ENCODE measurements at regions not wholly inside any gene's neighbourhood (a gene's known extent, or its start where the extent isn't known, plus 50 kb on each side); places are given as distances from the start of the nearest gene placed in this dataset.
A peak's percentile ranks its signal among the peaks of the same experiment; 100 is the strongest.

DNA sequence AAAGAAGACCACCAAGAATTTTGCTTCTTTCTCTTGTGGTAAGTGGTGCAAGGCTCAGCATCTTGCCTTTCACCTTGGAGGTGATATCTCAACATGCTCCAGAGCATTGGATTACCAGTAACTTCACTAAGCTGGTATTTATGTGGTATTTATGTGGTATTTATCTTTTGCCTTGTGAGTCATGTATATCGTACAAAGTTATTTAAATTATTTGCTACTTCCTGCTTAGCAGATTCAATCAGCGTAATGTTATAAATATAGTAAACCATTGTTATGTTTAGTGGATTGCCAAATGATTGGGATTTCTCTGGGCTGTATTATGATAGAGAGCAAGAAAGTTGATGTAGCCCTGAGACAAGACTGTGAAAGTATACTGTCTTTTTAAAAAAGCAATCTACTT lies 366.4 kb downstream of the IPO8 start:
- peak; percentile 4 for DNase-seq (ENCODE audit: low read depth)
- H3K27me3 ChIP-seq (ENCODE audit: control insufficient read depth, insufficient read depth, low read length) = no peaks in the 10 kb centered on the region
- H3K4me3 ChIP-seq (ENCODE audit: low read depth, low read length) = no peak overlapping the region
- H3K36me3 ChIP-seq (ENCODE audit: control insufficient read depth, insufficient read depth, low read length) = no peaks in the 10 kb centered on the region
- no peak for TF ChIP-seq CTCF (IDR thresholded peaks at IDR 0.05; ENCODE audit: insufficient read depth, low read length, severe bottlenecking)
- FAIRE-seq = no peak

DNA sequence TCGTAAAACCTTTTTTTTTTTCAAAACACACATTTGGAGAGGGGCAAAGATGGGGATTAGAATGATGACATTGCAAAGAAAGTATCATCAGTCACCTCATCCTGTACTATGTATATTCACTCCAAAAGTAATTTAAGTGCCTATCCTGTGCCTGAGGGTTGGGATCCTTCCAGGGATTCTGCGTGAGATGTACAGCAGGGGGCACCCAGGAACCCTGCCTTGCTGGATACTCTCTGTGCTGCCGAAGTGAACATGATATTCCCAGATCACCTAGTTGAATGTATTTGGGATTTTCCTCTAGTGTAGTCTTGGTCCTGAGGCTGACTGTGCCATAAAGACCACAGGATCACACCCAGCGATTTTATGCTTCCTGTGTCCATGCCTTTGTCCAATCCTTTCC lies 372.7 kb downstream of the IPO8 start:
- FAIRE-seq (no peak), DNase-seq (ENCODE audit: low read depth) (no peak)
- no peaks in the 10 kb centered on the region for H3K36me3 ChIP-seq (ENCODE audit: control insufficient read depth, insufficient read depth, low read length)
- no peaks in the 10 kb centered on the region for H3K27me3 ChIP-seq (ENCODE audit: control insufficient read depth, insufficient read depth, low read length)
- no peak overlapping the region for H3K4me3 ChIP-seq (ENCODE audit: low read depth, low read length)
- TF ChIP-seq CTCF (IDR thresholded peaks at IDR 0.05; ENCODE audit: insufficient read depth, low read length, severe bottlenecking) = no peak

GRCh38 chr12:30320561-30320960 lies 375.1 kb downstream of the IPO8 start:
- DNase-seq (ENCODE audit: low read depth) = no peak
- TF ChIP-seq CTCF (IDR thresholded peaks at IDR 0.05; ENCODE audit: insufficient read depth, low read length, severe bottlenecking) = no peak
- no peaks in the 10 kb centered on the region for H3K36me3 ChIP-seq (ENCODE audit: control insufficient read depth, insufficient read depth, low read length)
- FAIRE-seq = no peak
- H3K4me3 ChIP-seq (ENCODE audit: low read depth, low read length) = no peak overlapping the region
- H3K27me3 ChIP-seq (ENCODE audit: control insufficient read depth, insufficient read depth, low read length) = no peaks in the 10 kb centered on the region

DNA sequence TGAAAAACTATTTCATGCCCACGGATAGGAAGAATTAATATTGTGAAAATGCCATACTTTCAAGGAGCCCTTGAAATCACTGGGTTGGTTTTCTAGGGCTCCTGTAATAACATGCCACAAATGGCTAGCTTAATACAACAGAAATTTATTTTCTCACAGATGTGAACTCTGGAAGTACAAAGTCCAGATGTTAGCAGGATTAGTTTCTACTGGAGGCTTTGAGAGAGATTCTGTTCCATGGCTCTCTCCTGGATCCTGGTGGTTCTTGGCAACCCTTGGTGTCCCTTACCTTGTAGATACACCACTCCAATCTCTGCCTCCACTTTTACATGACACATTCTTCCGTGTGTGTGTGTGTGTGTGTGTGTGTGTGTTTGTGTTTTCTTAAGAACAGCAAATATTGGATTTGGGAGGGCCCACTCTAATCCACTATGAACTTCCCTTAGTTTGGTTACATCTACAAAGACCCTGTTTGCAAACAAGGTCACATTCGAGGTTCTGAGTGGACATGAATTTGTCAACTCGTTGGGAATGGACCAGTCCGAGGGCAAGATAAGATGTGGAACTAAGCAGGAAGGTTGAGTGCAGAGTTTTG lies 381.1 kb downstream of the IPO8 start:
- Histone ChIP-seq H3K27me3 (ENCODE audit: control insufficient read depth, insufficient read depth, low read length) (no peaks in the 10 kb centered on the region), H3K4me3 (ENCODE audit: low read depth, low read length) (no peak overlapping the region), H3K36me3 (ENCODE audit: control insufficient read depth, insufficient read depth, low read length) (no peaks in the 10 kb centered on the region)
- FAIRE-seq (no peak), DNase-seq (ENCODE audit: low read depth) (no peak)
- TF ChIP-seq CTCF (IDR thresholded peaks at IDR 0.05; ENCODE audit: insufficient read depth, low read length, severe bottlenecking) = no peak

DNA sequence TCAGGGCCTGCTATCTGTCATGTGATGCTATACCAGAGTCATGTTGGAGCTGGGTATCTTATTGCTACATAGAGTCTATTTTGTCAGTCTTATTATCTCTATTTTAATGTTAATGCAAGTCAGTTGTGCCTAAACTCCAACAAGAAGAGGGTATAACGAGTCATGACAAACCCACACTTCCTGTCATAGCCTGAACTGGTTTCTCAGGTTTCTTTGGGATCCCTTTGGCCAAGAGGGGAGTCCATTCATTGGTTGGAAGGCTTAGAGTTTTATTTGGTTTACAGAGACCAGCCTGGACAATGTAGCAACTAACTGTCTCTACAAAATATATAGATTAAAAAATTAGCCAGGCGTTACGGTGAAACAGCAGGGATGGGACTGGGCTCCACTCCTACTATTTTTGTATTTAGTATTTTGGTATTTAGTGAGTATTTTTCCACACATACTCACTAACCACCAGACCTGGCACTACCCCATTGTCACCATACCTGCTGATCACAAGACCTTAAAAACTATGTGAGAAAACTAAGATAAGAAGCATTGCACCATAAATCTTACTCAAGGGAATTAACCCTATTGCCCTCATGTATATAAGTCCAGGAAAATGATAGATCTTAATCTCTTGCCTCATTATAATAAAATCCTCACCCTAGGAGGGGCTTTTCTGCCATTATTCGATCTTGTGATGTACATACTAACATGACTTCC lies 387.5 kb downstream of the IPO8 start:
- no peak overlapping the region for H3K4me3 ChIP-seq (ENCODE audit: low read depth, low read length)
- no peaks in the 10 kb centered on the region for H3K27me3 ChIP-seq (ENCODE audit: control insufficient read depth, insufficient read depth, low read length)
- DNase-seq (ENCODE audit: low read depth) = peak; percentile 70
- TF ChIP-seq CTCF (IDR thresholded peaks at IDR 0.05; ENCODE audit: insufficient read depth, low read length, severe bottlenecking) = no peak
- H3K36me3 ChIP-seq (ENCODE audit: control insufficient read depth, insufficient read depth, low read length) = no peaks in the 10 kb centered on the region
- no peak for FAIRE-seq

DNA sequence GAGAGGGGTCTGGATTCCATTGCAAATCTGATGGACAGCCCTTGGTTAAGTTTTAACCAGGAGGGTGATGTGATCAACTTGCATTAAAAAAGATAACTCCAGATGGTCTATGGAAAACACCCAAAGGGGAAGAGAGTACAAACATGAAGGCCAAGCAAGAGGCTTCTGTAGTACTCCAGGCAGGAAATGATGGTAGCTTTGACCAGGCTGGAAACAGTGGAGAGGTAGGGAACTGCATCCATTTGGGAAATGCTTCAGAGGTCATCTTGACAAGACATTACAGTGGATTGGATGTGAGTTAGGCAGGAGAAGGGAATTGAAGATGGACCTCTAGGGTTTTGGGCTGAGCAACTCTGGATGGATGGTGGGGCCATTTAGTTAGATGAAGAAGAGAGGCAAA lies 391.1 kb downstream of the IPO8 start:
- Histone ChIP-seq H3K36me3 (ENCODE audit: control insufficient read depth, insufficient read depth, low read length) (no peaks in the 10 kb centered on the region), H3K27me3 (ENCODE audit: control insufficient read depth, insufficient read depth, low read length) (no peaks in the 10 kb centered on the region), H3K4me3 (ENCODE audit: low read depth, low read length) (no peak overlapping the region)
- TF ChIP-seq CTCF (IDR thresholded peaks at IDR 0.05; ENCODE audit: insufficient read depth, low read length, severe bottlenecking) = no peak
- FAIRE-seq (no peak), DNase-seq (ENCODE audit: low read depth) (no peak)
